HUES48 (cell line): ENCODE measurements at regions not wholly inside any gene's neighbourhood (a gene's known extent, or its start where the extent isn't known, plus 50 kb on each side); places are given as distances from the start of the nearest gene placed in this dataset.

Experiments used
- H3K27ac ChIP-seq: one replicate; pipeline ENCODE4 v1.7.0; 2013; ENCODE audit warnings: low read depth, low read length, inconsistent platforms
- H3K27me3 ChIP-seq: 2 replicates; pipeline ENCODE4 v1.6.1; 2013; ENCODE audit warnings: mild to moderate bottlenecking, low read length; ENCODE audit not compliant: control insufficient read depth, insufficient read depth
- H3K36me3 ChIP-seq: 2 replicates; pipeline ENCODE4 v1.6.1; 2013; ENCODE audit warnings: low read length; ENCODE audit not compliant: control insufficient read depth, insufficient read depth
- H3K4me1 ChIP-seq: 2 replicates; pipeline ENCODE4 v1.6.1; 2013; ENCODE audit warnings: mild to moderate bottlenecking, low read length; ENCODE audit not compliant: control insufficient read depth, insufficient read depth
- H3K4me3 ChIP-seq: 2 replicates; pipeline ENCODE4 v1.5.1; 2013; ENCODE audit warnings: mild to moderate bottlenecking, low read depth, low read length
- H3K9ac ChIP-seq: 2 replicates; pipeline ENCODE4 v1.6.1; 2013; ENCODE audit warnings: mild to moderate bottlenecking, low read depth, low read length, moderate library complexity
- H3K9me3 ChIP-seq: 2 replicates; pipeline ENCODE4 v1.6.1; 2013; ENCODE audit warnings: low read length; ENCODE audit not compliant: control insufficient read depth, insufficient read depth

- Histone ChIP-seq H3K9me3 (no peaks in the 10 kb centered on the region), H3K4me1 (peaks cover 59% of the 10 kb centered on the region), H3K4me3 (no peak overlapping the region), H3K27me3 (no peaks in the 10 kb centered on the region), H3K9ac (no peak overlapping the region), H3K27ac (peak overlapping the region; percentile 39), H3K36me3 (no peaks in the 10 kb centered on the region)
Observed at GRCh38 chr5:125198270-125198974, 452.0 kb upstream of the ZNF608 start.

DNA sequence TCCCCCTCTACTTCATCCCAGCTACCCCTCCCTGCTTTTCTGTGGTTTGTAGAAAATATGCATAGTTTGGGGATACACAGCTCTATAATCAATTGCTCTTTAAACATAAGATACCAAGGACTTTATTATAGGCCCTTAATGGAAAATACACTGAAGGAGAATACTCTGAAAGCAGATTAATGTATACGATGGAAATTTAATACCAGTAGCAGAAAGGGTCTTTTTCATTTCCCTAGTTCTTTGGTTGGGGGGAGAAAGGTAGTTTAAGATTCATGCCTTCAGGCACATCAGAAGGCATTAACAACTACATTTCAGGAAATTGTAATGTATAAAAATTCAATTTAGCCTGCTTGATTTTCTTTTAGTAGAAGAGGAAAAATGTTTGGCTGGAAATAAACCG is 452.9 kb upstream of the ZNF608 start:
- no peak overlapping the region for H3K27ac ChIP-seq
- H3K9me3 ChIP-seq: no peaks in the 10 kb centered on the region
- no peak overlapping the region for H3K4me3 ChIP-seq
- no peaks in the 10 kb centered on the region for H3K36me3 ChIP-seq
- H3K9ac ChIP-seq: no peak overlapping the region
- H3K4me1 ChIP-seq: peaks cover 59% of the 10 kb centered on the region
- no peaks in the 10 kb centered on the region for H3K27me3 ChIP-seq

GRCh38 chr5:125199968-125200865 is 453.8 kb upstream of the ZNF608 start:
- Histone ChIP-seq H3K27ac (peak overlapping the region; percentile 54), H3K27me3 (no peaks in the 10 kb centered on the region), H3K36me3 (no peaks in the 10 kb centered on the region), H3K4me1 (peaks cover 59% of the 10 kb centered on the region), H3K4me3 (peak overlapping the region; percentile 41), H3K9ac (peak overlapping the region; percentile 36; the same call in 1 of the 2 replicates), H3K9me3 (no peaks in the 10 kb centered on the region)

DNA sequence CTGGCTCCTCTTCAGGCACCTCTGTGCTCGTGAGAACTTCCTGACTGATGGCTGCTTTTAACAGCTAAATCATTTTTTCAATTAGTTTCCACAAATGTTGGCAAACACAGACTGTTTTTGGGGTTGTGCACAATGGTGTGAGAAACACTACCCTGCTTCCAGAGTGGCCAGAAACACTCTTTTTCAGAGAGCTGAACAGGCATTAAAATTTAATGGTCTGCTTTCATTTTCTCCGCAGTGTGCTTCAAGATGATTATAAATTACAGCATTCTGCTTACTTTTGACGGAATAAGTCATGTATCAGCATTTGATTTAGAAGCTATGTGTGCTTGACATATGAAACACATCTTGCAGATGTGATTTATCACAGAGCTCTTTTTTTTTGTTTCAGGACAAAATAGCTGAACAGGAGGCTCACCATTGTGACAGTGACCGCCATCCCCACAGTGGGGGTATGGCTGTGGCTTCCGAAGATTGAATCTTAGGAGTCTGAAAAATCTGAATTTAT is 454.5 kb upstream of the ZNF608 start:
- no peaks in the 10 kb centered on the region for H3K9me3 ChIP-seq
- H3K4me3 ChIP-seq: peak overlapping the region; percentile 41
- H3K9ac ChIP-seq: peak overlapping the region; percentile 36; the same call in 1 of the 2 replicates
- no peaks in the 10 kb centered on the region for H3K27me3 ChIP-seq
- peaks cover 55% of the 10 kb centered on the region for H3K4me1 ChIP-seq
- H3K36me3 ChIP-seq: no peaks in the 10 kb centered on the region
- H3K27ac ChIP-seq: peak overlapping the region; percentile 54

DNA sequence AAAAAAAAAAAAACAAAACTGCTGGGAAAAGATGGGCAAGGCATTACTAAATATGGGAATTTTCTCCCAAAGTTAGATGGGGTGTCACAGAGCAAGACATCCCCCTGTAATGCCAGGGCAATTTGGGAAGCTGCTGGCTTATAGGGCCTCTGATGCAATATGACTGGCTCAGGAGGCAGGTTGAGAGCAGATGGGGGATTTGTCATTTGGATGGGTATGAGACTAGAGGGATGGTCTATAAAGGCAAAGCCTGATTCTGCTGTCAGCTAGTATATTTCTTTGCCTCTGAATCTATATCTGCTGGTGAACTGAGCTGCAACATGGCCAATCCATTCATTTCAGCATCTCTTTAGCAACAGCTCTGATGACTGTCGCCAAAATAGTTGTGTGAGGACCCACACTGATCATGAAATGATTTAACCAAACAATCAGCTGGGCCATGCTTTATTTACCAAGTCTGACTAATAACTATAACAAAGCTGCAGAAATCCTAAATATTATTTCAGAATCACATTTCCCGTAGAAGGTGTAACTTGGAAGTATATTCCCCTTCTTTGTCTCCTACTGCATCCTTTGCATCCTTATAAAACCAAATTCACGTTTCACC is 455.1 kb upstream of the ZNF608 start:
- Histone ChIP-seq H3K4me1 (peaks cover 53% of the 10 kb centered on the region), H3K9me3 (no peaks in the 10 kb centered on the region), H3K27me3 (no peaks in the 10 kb centered on the region), H3K36me3 (no peaks in the 10 kb centered on the region), H3K27ac (no peak overlapping the region), H3K9ac (no peak overlapping the region), H3K4me3 (no peak overlapping the region)

DNA sequence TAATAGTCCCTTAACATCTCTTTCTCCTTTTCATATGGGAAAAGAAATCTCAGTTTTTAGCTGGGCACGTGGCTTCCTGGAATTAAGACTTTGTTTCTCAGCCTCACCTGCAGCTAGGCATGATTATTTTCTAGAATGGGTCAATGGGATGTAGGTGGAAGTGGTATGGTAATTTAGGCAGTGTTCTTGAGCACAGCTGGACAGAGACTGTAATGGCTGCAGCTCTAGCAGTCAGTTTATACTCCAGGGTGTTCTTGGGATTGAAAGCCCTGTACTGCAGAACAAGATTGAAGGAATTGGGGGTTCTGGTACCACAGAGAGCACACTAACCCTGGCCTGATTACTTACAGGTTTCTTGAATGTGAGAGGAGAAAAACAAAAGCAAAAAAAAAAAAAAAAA is 455.9 kb upstream of the ZNF608 start:
- H3K36me3 ChIP-seq: no peaks in the 10 kb centered on the region
- peaks cover 49% of the 10 kb centered on the region for H3K4me1 ChIP-seq
- no peaks in the 10 kb centered on the region for H3K9me3 ChIP-seq
- H3K9ac ChIP-seq: no peak overlapping the region
- no peak overlapping the region for H3K4me3 ChIP-seq
- H3K27ac ChIP-seq: no peak overlapping the region
- no peaks in the 10 kb centered on the region for H3K27me3 ChIP-seq

DNA sequence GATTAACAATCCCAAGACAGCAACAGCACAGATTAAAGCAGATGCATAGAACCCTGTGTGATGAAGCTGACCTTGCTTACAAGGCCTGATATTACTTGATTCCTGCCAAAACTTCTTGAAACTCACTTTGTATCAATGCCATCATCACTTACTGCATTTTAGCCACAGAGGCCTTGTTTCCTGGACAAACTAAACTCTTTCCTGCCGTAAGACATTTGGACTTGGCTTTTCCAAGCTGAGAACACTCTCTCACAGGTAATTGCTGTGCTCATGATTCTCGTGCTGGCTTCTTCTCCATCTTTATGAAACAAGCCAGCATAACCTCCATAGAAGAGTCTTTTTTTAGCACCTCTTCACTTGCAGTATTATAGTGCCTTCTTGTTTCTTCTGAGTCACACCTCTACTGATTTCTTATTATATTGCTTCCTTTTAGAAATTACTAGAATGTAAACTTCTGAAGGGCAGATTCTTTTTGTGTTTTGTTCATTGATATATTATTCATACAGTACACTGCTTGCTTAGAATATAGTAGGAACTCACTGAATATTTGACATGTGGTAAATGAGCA is 456.5 kb upstream of the ZNF608 start:
- Histone ChIP-seq H3K27me3 (no peaks in the 10 kb centered on the region), H3K4me3 (no peak overlapping the region), H3K9ac (no peak overlapping the region), H3K27ac (no peak overlapping the region), H3K36me3 (no peaks in the 10 kb centered on the region), H3K9me3 (no peaks in the 10 kb centered on the region), H3K4me1 (peaks cover 49% of the 10 kb centered on the region)

GRCh38 chr5:125203912-125204311 is 457.5 kb upstream of the ZNF608 start:
- Histone ChIP-seq H3K4me1 (peaks cover 39% of the 10 kb centered on the region), H3K9me3 (no peaks in the 10 kb centered on the region), H3K27ac (no peak overlapping the region), H3K9ac (no peak overlapping the region), H3K4me3 (no peak overlapping the region), H3K27me3 (no peaks in the 10 kb centered on the region), H3K36me3 (no peaks in the 10 kb centered on the region)

DNA sequence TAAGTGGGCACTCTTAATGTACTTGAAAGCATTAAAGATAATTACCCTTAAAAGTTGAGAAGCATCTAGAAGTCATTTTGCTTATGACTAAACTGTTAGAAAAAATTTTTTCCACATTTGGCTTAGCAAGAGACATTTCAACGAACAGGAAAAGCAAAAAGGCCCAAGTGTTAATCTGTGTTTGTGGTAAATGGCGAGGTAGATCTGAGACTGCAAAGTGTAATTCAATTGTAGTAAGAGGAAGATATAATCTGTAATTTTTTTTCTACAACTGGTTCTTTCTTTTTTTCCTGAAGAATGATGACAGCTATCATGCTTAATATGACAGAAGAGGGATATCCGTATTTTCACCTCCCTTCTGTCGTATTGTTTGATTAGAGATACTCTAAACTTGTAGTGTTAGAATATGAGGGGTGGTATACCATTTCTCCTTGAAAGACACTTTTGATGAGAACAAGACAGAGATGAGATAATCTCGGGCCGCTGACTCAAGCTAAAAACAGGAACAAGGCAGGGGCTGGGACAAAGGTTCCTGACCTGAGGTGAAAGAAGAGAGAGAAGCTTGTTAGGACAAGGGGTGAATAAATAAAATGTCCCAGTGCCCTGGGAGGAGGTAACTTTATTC is 459.3 kb upstream of the ZNF608 start:
- H3K4me3 ChIP-seq: no peak overlapping the region
- H3K36me3 ChIP-seq: no peaks in the 10 kb centered on the region
- H3K9ac ChIP-seq: no peak overlapping the region
- no peaks in the 10 kb centered on the region for H3K9me3 ChIP-seq
- H3K4me1 ChIP-seq: peaks cover 21% of the 10 kb centered on the region
- no peaks in the 10 kb centered on the region for H3K27me3 ChIP-seq
- H3K27ac ChIP-seq: no peak overlapping the region

GRCh38 chr5:125207856-125208255 is 461.4 kb upstream of the ZNF608 start:
- no peaks in the 10 kb centered on the region for H3K27me3 ChIP-seq
- H3K4me3 ChIP-seq: no peak overlapping the region
- H3K4me1 ChIP-seq: peaks cover 5% of the 10 kb centered on the region; the same call in 1 of the 2 replicates
- no peaks in the 10 kb centered on the region for H3K9me3 ChIP-seq
- H3K9ac ChIP-seq: no peak overlapping the region
- H3K36me3 ChIP-seq: no peaks in the 10 kb centered on the region
- H3K27ac ChIP-seq: no peak overlapping the region
